ENCODE measurements at regions not wholly inside any gene's neighbourhood (a gene's known extent, or its start where the extent isn't known, plus 50 kb on each side); places are given as distances from the start of the nearest gene placed in this dataset.
A peak's percentile ranks its signal among the peaks of the same experiment; 100 is the strongest.

- ATAC-seq (ENCODE audit: poor library complexity) (no peak), DNase-seq (no peak)
- intact Hi-C loops (cut with DNase I): no loop called here
Measured at GRCh38 chr19:30304540-30304939, 67.6 kb upstream of the ZNF536 start.

- ATAC-seq (ENCODE audit: poor library complexity) (peak; percentile 81), DNase-seq (no peak)
- intact Hi-C loops (cut with DNase I): no loop called here
Measured at GRCh38 chr19:30305346-30306060, 66.7 kb upstream of the ZNF536 start.

- ATAC-seq (ENCODE audit: poor library complexity) (no peak), DNase-seq (no peak)
- intact Hi-C loops (cut with DNase I): no loop called here
Measured at GRCh38 chr19:30307191-30307974, 64.8 kb upstream of the ZNF536 start.

GRCh38 chr19:30309176-30309575 lies 63.0 kb upstream of the ZNF536 start:
- intact Hi-C loops (cut with DNase I): no loop called here
- ATAC-seq (ENCODE audit: poor library complexity) (no peak), DNase-seq (no peak)

GRCh38 chr19:30309905-30310601 lies 62.1 kb upstream of the ZNF536 start:
- ATAC-seq (ENCODE audit: poor library complexity) (no peak), DNase-seq (no peak)
- intact Hi-C loops (cut with DNase I): no loop called here

GRCh38 chr19:30310602-30311263 lies 61.5 kb upstream of the ZNF536 start:
- DNase-seq (no peak), ATAC-seq (ENCODE audit: poor library complexity) (no peak)

GRCh38 chr19:30311911-30312310 lies 60.3 kb upstream of the ZNF536 start:
- DNase-seq: no peak
- intact Hi-C loops (cut with DNase I): no loop called here
- ATAC-seq (ENCODE audit: poor library complexity): no peak

More at GRCh38 chr19:30310602-30311263, 61.5 kb upstream of the ZNF536 start:
- intact Hi-C loops (cut with DNase I): no loop called here

- ATAC-seq (ENCODE audit: poor library complexity): no peak
- no peak for DNase-seq
- intact Hi-C loops (cut with DNase I): no loop called here
Measured at GRCh38 chr19:30312582-30313352, 59.4 kb upstream of the ZNF536 start.

- DNase-seq (no peak), ATAC-seq (ENCODE audit: poor library complexity) (no peak)
- intact Hi-C loops (cut with DNase I): no loop called here
Measured at GRCh38 chr19:30313353-30313750, 58.8 kb upstream of the ZNF536 start.

GRCh38 chr19:30314056-30314804 lies 58.0 kb upstream of the ZNF536 start:
- DNase-seq (no peak), ATAC-seq (ENCODE audit: poor library complexity) (no peak)
- intact Hi-C loops (cut with DNase I): no loop called here

GRCh38 chr19:30314805-30315155 lies 57.4 kb upstream of the ZNF536 start:
- intact Hi-C loops (cut with DNase I): no loop called here
- ATAC-seq (ENCODE audit: poor library complexity): no peak
- DNase-seq: no peak

GRCh38 chr19:30315159-30315558 lies 57.0 kb upstream of the ZNF536 start:
- intact Hi-C loops (cut with DNase I): no loop called here
- DNase-seq (no peak), ATAC-seq (ENCODE audit: poor library complexity) (no peak)

- ATAC-seq (ENCODE audit: poor library complexity) (no peak), DNase-seq (no peak)
- intact Hi-C loops (cut with DNase I): no loop called here
Measured at GRCh38 chr19:30316000-30316491, 56.1 kb upstream of the ZNF536 start.

GRCh38 chr19:30316560-30317106 lies 55.6 kb upstream of the ZNF536 start:
- DNase-seq (no peak), ATAC-seq (ENCODE audit: poor library complexity) (no peak)
- intact Hi-C loops (cut with DNase I): no loop called here

- ATAC-seq (ENCODE audit: poor library complexity) (no peak), DNase-seq (no peak)
- intact Hi-C loops (cut with DNase I): no loop called here
Measured at GRCh38 chr19:30317403-30317802, 54.8 kb upstream of the ZNF536 start.

GRCh38 chr19:30318261-30318660 lies 53.9 kb upstream of the ZNF536 start:
- DNase-seq (no peak), ATAC-seq (ENCODE audit: poor library complexity) (no peak)
- intact Hi-C loops (cut with DNase I): no loop called here

- DNase-seq (no peak), ATAC-seq (ENCODE audit: poor library complexity) (no peak)
Measured at GRCh38 chr19:30318936-30319335, 53.2 kb upstream of the ZNF536 start.

GRCh38 chr19:30319411-30319810 lies 52.8 kb upstream of the ZNF536 start:
- ATAC-seq (ENCODE audit: poor library complexity) (no peak), DNase-seq (no peak)
- intact Hi-C loops (cut with DNase I): no loop called here

More at GRCh38 chr19:30318936-30319335, 53.2 kb upstream of the ZNF536 start:
- intact Hi-C loops (cut with DNase I): no loop called here
